H9 (cell line): ENCODE measurements at regions not wholly inside any gene's neighbourhood (a gene's known extent, or its start where the extent isn't known, plus 50 kb on each side); places are given as distances from the start of the nearest gene placed in this dataset.

Source experiments
- DNase-seq: peaks from one replicate; pipeline ENCODE4 v3.0.0-alpha.2; 2017
- H2AFZ ChIP-seq: one replicate; pipeline ENCODE4 v1.6.1; 2013; ENCODE audit warnings: mild to moderate bottlenecking, low read length, control low read depth, moderate library complexity
- H2AK5ac ChIP-seq: 2 replicates; pipeline ENCODE4 v1.6.1; 2013; ENCODE audit warnings: low read length, control low read depth, mixed read lengths; ENCODE audit not compliant: insufficient read length
- H2BK120ac ChIP-seq: one replicate; pipeline ENCODE4 v1.6.1; 2013; ENCODE audit warnings: low read depth, mild to moderate bottlenecking, low read length, control low read depth, inconsistent platforms; ENCODE audit not compliant: poor library complexity, severe bottlenecking
- H2BK12ac ChIP-seq: 2 replicates; pipeline ENCODE4 v1.6.1; 2013; ENCODE audit warnings: low read length, control low read depth, mixed read lengths, low read depth; ENCODE audit not compliant: insufficient read length
- H2BK15ac ChIP-seq: 2 replicates; pipeline ENCODE4 v1.6.1; 2013; ENCODE audit warnings: low read depth, low read length, control low read depth
- H2BK20ac ChIP-seq: one replicate; pipeline ENCODE4 v1.6.1; 2013; ENCODE audit warnings: low read depth, mild to moderate bottlenecking, low read length, control low read depth, inconsistent platforms; ENCODE audit not compliant: poor library complexity, severe bottlenecking
- H2BK5ac ChIP-seq: 2 replicates; pipeline ENCODE4 v1.6.1; 2013; ENCODE audit warnings: low read length, control low read depth, mixed read lengths; ENCODE audit not compliant: insufficient read length
- H3K14ac ChIP-seq: 2 replicates; pipeline ENCODE4 v1.6.1; 2013; ENCODE audit warnings: low read length, control low read depth; ENCODE audit not compliant: insufficient read depth
- H3K18ac ChIP-seq: 2 replicates; pipeline ENCODE4 v1.6.1; 2013; ENCODE audit warnings: low read depth, mild to moderate bottlenecking, mixed read lengths, low read length, control low read depth; ENCODE audit not compliant: insufficient read length
- H3K23ac ChIP-seq: 2 replicates; pipeline ENCODE4 v1.6.1; 2013; ENCODE audit warnings: low read length, control low read depth, mixed read lengths, low read depth; ENCODE audit not compliant: insufficient read length
- H3K23me2 ChIP-seq: 2 replicates; pipeline ENCODE4 v1.6.1; 2013; ENCODE audit warnings: low read depth, mild to moderate bottlenecking, mixed read lengths, low read length, control low read depth; ENCODE audit not compliant: insufficient read length, poor library complexity, severe bottlenecking
- H3K27ac ChIP-seq: 2 replicates; pipeline ENCODE4 v1.5.1; 2013; ENCODE audit warnings: low read length, control low read depth, mixed read lengths, low read depth; ENCODE audit not compliant: insufficient read length
- H3K27me3 ChIP-seq: 2 replicates; pipeline ENCODE4 v1.6.1; 2013; ENCODE audit warnings: low read length, control low read depth, inconsistent platforms; ENCODE audit not compliant: insufficient read depth
- H3K4ac ChIP-seq: 2 replicates; pipeline ENCODE4 v1.6.1; 2013; ENCODE audit warnings: low read depth, mild to moderate bottlenecking, control low read depth, inconsistent platforms, low read length, moderate library complexity
- H3K4me1 ChIP-seq: 2 replicates; pipeline ENCODE4 v1.6.1; 2013; ENCODE audit warnings: low read length, control low read depth, inconsistent platforms; ENCODE audit not compliant: insufficient read depth
- H3K4me2 ChIP-seq: 2 replicates; pipeline ENCODE4 v1.6.1; 2013; ENCODE audit warnings: low read length, control low read depth, mixed read lengths; ENCODE audit not compliant: insufficient read length, insufficient read depth
- H3K56ac ChIP-seq: 2 replicates; pipeline ENCODE4 v1.6.1; 2013; ENCODE audit warnings: low read depth, mild to moderate bottlenecking, mixed read lengths, low read length, control low read depth; ENCODE audit not compliant: insufficient read length
- H3K79me1 ChIP-seq: 2 replicates; pipeline ENCODE4 v1.6.1; 2013; ENCODE audit warnings: low read depth, mild to moderate bottlenecking, moderate library complexity, low read length, control low read depth, inconsistent platforms; ENCODE audit not compliant: insufficient read depth, poor library complexity, severe bottlenecking
- H3K79me2 ChIP-seq: 2 replicates; pipeline ENCODE4 v1.6.1; 2013; ENCODE audit warnings: low read length, control low read depth, inconsistent platforms; ENCODE audit not compliant: insufficient read depth
- H3K9ac ChIP-seq: 2 replicates; pipeline ENCODE4 v1.6.1; 2013; ENCODE audit warnings: low read length, control low read depth, mixed read lengths; ENCODE audit not compliant: insufficient read length; ENCODE audit errors: extremely low read depth
- H3K9me3 ChIP-seq: one replicate; pipeline ENCODE4 v1.6.1; 2013; ENCODE audit warnings: low read depth, low read length, inconsistent platforms; ENCODE audit not compliant: control insufficient read depth
- H3T11ph ChIP-seq: one replicate; pipeline ENCODE4 v1.6.1; 2013; ENCODE audit warnings: mild to moderate bottlenecking, low read length, control low read depth, inconsistent platforms
- H4K20me1 ChIP-seq: one replicate; pipeline ENCODE4 v1.6.1; 2013; ENCODE audit not compliant: control insufficient read depth, insufficient read length, insufficient read depth
- H4K5ac ChIP-seq: 2 replicates; pipeline ENCODE4 v1.6.1; 2013; ENCODE audit warnings: low read depth, mild to moderate bottlenecking, mixed read lengths, low read length, control low read depth; ENCODE audit not compliant: insufficient read length
- H4K8ac ChIP-seq: replicated peaks from 2 replicates; pipeline ENCODE4 v1.6.1; 2013; ENCODE audit warnings: low read length, control low read depth, mixed read lengths, low read depth; ENCODE audit not compliant: insufficient read length
- H4K91ac ChIP-seq: 2 replicates; pipeline ENCODE4 v1.6.1; 2013; ENCODE audit warnings: low read depth, mild to moderate bottlenecking, moderate library complexity, mixed read lengths, low read length, control low read depth; ENCODE audit not compliant: insufficient read length
- H3K27ac Mint-ChIP-seq, 3 experiments: 2 replicates in 2 of 3; 3 replicates in 1 of 3; pipeline ENCODE4 v1.8.0; 2020 to 2021; ENCODE audit warnings: mixed read lengths in 3 of 3, mild to moderate bottlenecking in 1 of 3, moderate library complexity in 1 of 3
- H3K27me3 Mint-ChIP-seq: 2 replicates; pipeline ENCODE4 v1.8.0; 2021; ENCODE audit warnings: low read depth, mild to moderate bottlenecking, moderate library complexity, mixed read lengths
- H3K36me3 Mint-ChIP-seq, 3 experiments: 2 replicates in 2 of 3; 3 replicates in 1 of 3; pipeline ENCODE4 v1.8.0; 2020 to 2021; ENCODE audit warnings: low read depth in 3 of 3, mixed read lengths in 3 of 3; ENCODE audit not compliant: insufficient read depth in 1 of 3
- H3K4me1 Mint-ChIP-seq, 2 experiments: 2 replicates each; pipeline ENCODE4 v1.8.0; 2020; ENCODE audit warnings: mixed read lengths in 2 of 2
- H3K4me3 Mint-ChIP-seq, 2 experiments: 2 replicates in 1 of 2; 3 replicates in 1 of 2; pipeline ENCODE4 v1.8.0; 2020 to 2021; ENCODE audit warnings: mild to moderate bottlenecking in 2 of 2, mixed read lengths in 2 of 2, moderate library complexity in 1 of 2
- H3K9me3 Mint-ChIP-seq, 2 experiments: 2 replicates in 1 of 2; 3 replicates in 1 of 2; pipeline ENCODE4 v1.8.0; 2020; ENCODE audit warnings: mild to moderate bottlenecking in 2 of 2, mixed read lengths in 2 of 2, moderate library complexity in 1 of 2
- WGBS: extraction: QIAGEN DNeasy Blood & Tissue Kit; methylation state at CpG from one replicate; pipeline ENCODE4 v1.1.7; 2013; ENCODE audit warnings: missing lambda C conversion rate, low lambda C conversion rate, mixed read lengths; ENCODE audit not compliant: insufficient read length; ENCODE audit errors: extremely low coverage; 5-methylcytosine and 5-hydroxymethylcytosine counted together
- TF ChIP-seq, protein P1 (sequence below): fragments of 200-600 bp; sonication (generic); conservative IDR thresholded peaks from 3 replicates; pipeline ENCODE4 v1.8.0; 2021; ENCODE audit warnings: antibody characterized with exemption, mild to moderate bottlenecking

- Mint-ChIP-seq H3K9me3 (no peaks in the 10 kb centered on the region), H3K27ac (no peak overlapping the region), H3K27me3 (peaks cover 6% of the 10 kb centered on the region), H3K4me1 (peaks cover 14 to 20% of the 10 kb centered on the region in 2 experiments), H3K4me3 (no peak overlapping the region), H3K36me3 (no peaks in the 10 kb centered on the region)
- H3K23ac ChIP-seq, result no peak overlapping the region
- peaks cover 3% of the 10 kb centered on the region for H3K23me2 ChIP-seq
- H3K9ac ChIP-seq, result no peak overlapping the region
- no peak overlapping the region for H3T11ph ChIP-seq
- no peak overlapping the region for H4K91ac ChIP-seq
- H3K4me2 ChIP-seq, result no peak overlapping the region
- DNase-seq, result peak; percentile 39
- H3K14ac ChIP-seq, result no peak overlapping the region
- H3K4me1 ChIP-seq, result peaks cover 2% of the 10 kb centered on the region; the same call in 1 of the 2 replicates
- H2BK15ac ChIP-seq, result no peak overlapping the region
- TF ChIP-seq, protein P1, sequence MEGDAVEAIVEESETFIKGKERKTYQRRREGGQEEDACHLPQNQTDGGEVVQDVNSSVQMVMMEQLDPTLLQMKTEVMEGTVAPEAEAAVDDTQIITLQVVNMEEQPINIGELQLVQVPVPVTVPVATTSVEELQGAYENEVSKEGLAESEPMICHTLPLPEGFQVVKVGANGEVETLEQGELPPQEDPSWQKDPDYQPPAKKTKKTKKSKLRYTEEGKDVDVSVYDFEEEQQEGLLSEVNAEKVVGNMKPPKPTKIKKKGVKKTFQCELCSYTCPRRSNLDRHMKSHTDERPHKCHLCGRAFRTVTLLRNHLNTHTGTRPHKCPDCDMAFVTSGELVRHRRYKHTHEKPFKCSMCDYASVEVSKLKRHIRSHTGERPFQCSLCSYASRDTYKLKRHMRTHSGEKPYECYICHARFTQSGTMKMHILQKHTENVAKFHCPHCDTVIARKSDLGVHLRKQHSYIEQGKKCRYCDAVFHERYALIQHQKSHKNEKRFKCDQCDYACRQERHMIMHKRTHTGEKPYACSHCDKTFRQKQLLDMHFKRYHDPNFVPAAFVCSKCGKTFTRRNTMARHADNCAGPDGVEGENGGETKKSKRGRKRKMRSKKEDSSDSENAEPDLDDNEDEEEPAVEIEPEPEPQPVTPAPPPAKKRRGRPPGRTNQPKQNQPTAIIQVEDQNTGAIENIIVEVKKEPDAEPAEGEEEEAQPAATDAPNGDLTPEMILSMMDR, result no peak
- no peak overlapping the region for H2AK5ac ChIP-seq
- H2BK20ac ChIP-seq, result no peak overlapping the region
- no peak overlapping the region for H3K18ac ChIP-seq
- H2BK5ac ChIP-seq, result no peak overlapping the region
- no CpG with 5 or more reads among the region's 4 CpGs for WGBS
- no peak overlapping the region for H4K8ac ChIP-seq
- no peaks in the 10 kb centered on the region for H3K79me2 ChIP-seq
- no peaks in the 10 kb centered on the region for H3K79me1 ChIP-seq
- no peak overlapping the region for H2BK120ac ChIP-seq
- no peak overlapping the region for H3K56ac ChIP-seq
- H4K5ac ChIP-seq, result no peak overlapping the region
- H3K27me3 ChIP-seq, result no peaks in the 10 kb centered on the region
- H3K9me3 ChIP-seq, result no peaks in the 10 kb centered on the region
- H4K20me1 ChIP-seq, result no peaks in the 10 kb centered on the region
- H3K4ac ChIP-seq, result no peak overlapping the region
- no peak overlapping the region for H2AFZ ChIP-seq
- no peak overlapping the region for H2BK12ac ChIP-seq
- H3K27ac ChIP-seq, result no peak overlapping the region
Measured at GRCh38 chr10:8511026-8511425, 456.5 kb downstream of the GATA3 start.
